ENCODE measurements at regions not wholly inside any gene's neighbourhood (a gene's known extent, or its start where the extent isn't known, plus 50 kb on each side); places are given as distances from the start of the nearest gene placed in this dataset.

GRCh38 chr2:143907801-143908200, 612.1 kb downstream of the ZEB2 start:
- TF ChIP-seq CTCF (conservative IDR thresholded peaks at IDR 0.05; ENCODE audit: low read depth, low read length) = no peak
- no peak for TF ChIP-seq EZH2 (IDR thresholded peaks at IDR 0.05; ENCODE audit: borderline replicate concordance, low read depth, low read length, poor library complexity, severe bottlenecking)
